HL-60/S4 treated with phorbol 12-myristate 13-acetate at 8.2 ng/mL for 4 days and 3 days (cell line): ENCODE measurements at regions not wholly inside any gene's neighbourhood (a gene's known extent, or its start where the extent isn't known, plus 50 kb on each side); places are given as distances from the start of the nearest gene placed in this dataset.

Experiments used
- in situ Hi-C: fragments of 300-500 bp; cut with MboI; formaldehyde crosslinking; loops from 2 replicates; pipeline ENCODE4 v1.15.0; 2022; ENCODE audit warnings: low sequenced_read_pairs

GRCh38 chr2:128380061-128380889, 61.6 kb upstream of the HS6ST1 start:
- in situ Hi-C loops: no loop called here

- in situ Hi-C loops: no loop called here
Observed at GRCh38 chr2:128380961-128381938, 62.6 kb upstream of the HS6ST1 start.

GRCh38 chr2:128384446-128384845, 65.8 kb upstream of the HS6ST1 start:
- in situ Hi-C loops: no loop called here

- in situ Hi-C loops: no loop called here
Observed at GRCh38 chr2:128384956-128385355, 66.3 kb upstream of the HS6ST1 start.

GRCh38 chr2:128385365-128385764, 66.7 kb upstream of the HS6ST1 start:
- in situ Hi-C loops: no loop called here

- in situ Hi-C loops: no loop called here
Observed at GRCh38 chr2:128386066-128386465, 67.4 kb upstream of the HS6ST1 start.

- in situ Hi-C loops: no loop called here
Observed at GRCh38 chr2:128388499-128388941, 69.9 kb upstream of the HS6ST1 start.

GRCh38 chr2:128389388-128390086, 70.9 kb upstream of the HS6ST1 start:
- in situ Hi-C loops: no loop called here

GRCh38 chr2:128390256-128390990, 71.8 kb upstream of the HS6ST1 start:
- in situ Hi-C loops: no loop called here

GRCh38 chr2:128390991-128391630, 72.4 kb upstream of the HS6ST1 start:
- in situ Hi-C loops: no loop called here

GRCh38 chr2:128391679-128392078, 73.0 kb upstream of the HS6ST1 start:
- in situ Hi-C loops: no loop called here

- in situ Hi-C loops: no loop called here
Observed at GRCh38 chr2:128392207-128392606, 73.5 kb upstream of the HS6ST1 start.

- in situ Hi-C loops: no loop called here
Observed at GRCh38 chr2:128394007-128394730, 75.5 kb upstream of the HS6ST1 start.

- in situ Hi-C loops: no loop called here
Observed at GRCh38 chr2:128395196-128395595, 76.5 kb upstream of the HS6ST1 start.

GRCh38 chr2:128395640-128396499, 77.2 kb upstream of the HS6ST1 start:
- in situ Hi-C loops: no loop called here

- in situ Hi-C loops: no loop called here
Observed at GRCh38 chr2:128396500-128396891, 77.8 kb upstream of the HS6ST1 start.

- in situ Hi-C loops: no loop called here
Observed at GRCh38 chr2:128396946-128397345, 78.3 kb upstream of the HS6ST1 start.

GRCh38 chr2:128399256-128399655, 80.6 kb upstream of the HS6ST1 start:
- in situ Hi-C loops: no loop called here
